ENCODE measurements at regions not wholly inside any gene's neighbourhood (a gene's known extent, or its start where the extent isn't known, plus 50 kb on each side); places are given as distances from the start of the nearest gene placed in this dataset.

DNA sequence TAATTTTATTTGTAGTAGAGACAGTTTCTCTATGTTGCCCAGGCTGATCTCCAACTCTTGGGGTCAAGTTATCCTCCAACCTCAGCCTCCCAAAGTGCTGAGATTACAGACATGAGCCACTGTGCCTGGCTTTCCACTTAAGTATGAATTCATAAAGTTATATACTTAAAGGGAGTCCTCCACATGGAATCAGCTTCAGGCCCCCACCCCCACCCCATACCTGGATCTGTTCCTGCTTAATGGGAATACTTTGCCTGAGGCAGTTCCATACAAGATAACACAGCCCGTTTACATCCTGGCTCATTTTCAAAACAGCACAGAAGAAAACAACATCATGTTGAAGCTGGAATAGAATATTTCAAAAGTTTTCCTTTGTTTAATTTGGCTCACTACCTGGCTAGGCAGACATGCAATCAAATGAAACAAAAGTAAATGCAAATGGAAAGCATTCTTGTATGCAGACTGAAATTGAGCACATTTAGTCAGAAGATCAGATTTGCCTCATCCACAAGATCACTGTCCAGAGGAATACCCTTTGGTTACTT is 82.4 kb downstream of the FAT3 start:
- TF ChIP-seq, protein P1, sequence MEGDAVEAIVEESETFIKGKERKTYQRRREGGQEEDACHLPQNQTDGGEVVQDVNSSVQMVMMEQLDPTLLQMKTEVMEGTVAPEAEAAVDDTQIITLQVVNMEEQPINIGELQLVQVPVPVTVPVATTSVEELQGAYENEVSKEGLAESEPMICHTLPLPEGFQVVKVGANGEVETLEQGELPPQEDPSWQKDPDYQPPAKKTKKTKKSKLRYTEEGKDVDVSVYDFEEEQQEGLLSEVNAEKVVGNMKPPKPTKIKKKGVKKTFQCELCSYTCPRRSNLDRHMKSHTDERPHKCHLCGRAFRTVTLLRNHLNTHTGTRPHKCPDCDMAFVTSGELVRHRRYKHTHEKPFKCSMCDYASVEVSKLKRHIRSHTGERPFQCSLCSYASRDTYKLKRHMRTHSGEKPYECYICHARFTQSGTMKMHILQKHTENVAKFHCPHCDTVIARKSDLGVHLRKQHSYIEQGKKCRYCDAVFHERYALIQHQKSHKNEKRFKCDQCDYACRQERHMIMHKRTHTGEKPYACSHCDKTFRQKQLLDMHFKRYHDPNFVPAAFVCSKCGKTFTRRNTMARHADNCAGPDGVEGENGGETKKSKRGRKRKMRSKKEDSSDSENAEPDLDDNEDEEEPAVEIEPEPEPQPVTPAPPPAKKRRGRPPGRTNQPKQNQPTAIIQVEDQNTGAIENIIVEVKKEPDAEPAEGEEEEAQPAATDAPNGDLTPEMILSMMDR (IDR thresholded peaks at IDR 0.05), result no peak
- TF ChIP-seq EZH2 (IDR thresholded peaks at IDR 0.05) (no peak), EZH2phosphoT487 (IDR thresholded peaks at IDR 0.05) (no peak)
